DOHH2 (cell line): ENCODE measurements at regions not wholly inside any gene's neighbourhood (a gene's known extent, or its start where the extent isn't known, plus 50 kb on each side); places are given as distances from the start of the nearest gene placed in this dataset.

Experiments used
- H3F3A ChIP-seq: fragments of 200-600 bp; sonication (generic), shearing (Covaris generic); 2 replicates; pipeline ENCODE4 v1.6.0; 2016; ENCODE audit warnings: antibody characterized with exemption, mild to moderate bottlenecking; ENCODE audit not compliant: control insufficient read depth, insufficient read depth
- H3K27ac ChIP-seq: fragments of 200-600 bp; sonication (generic); 2 replicates; pipeline ENCODE4 v1.5.1; 2014; ENCODE audit warnings: low read depth, mild to moderate bottlenecking, low read length, moderate library complexity
- H3K27me3 ChIP-seq: fragments of 200-600 bp; sonication (generic); 2 replicates; pipeline ENCODE4 v1.6.1; 2014; ENCODE audit warnings: mild to moderate bottlenecking, low read length, mixed read lengths; ENCODE audit not compliant: control insufficient read depth
- H3K36me3 ChIP-seq: fragments of 200-600 bp; sonication (generic); 2 replicates; pipeline ENCODE4 v1.6.1; 2014; ENCODE audit warnings: mild to moderate bottlenecking, low read length, moderate library complexity, mixed read lengths; ENCODE audit not compliant: control insufficient read depth
- H3K4me1 ChIP-seq: fragments of 200-600 bp; sonication (generic); 2 replicates; pipeline ENCODE4 v1.6.1; 2014; ENCODE audit warnings: mild to moderate bottlenecking, low read length, mixed read lengths; ENCODE audit not compliant: control insufficient read depth
- H3K4me2 ChIP-seq: fragments of 200-600 bp; sonication (generic); 2 replicates; pipeline ENCODE4 v1.6.0; 2014; ENCODE audit warnings: mild to moderate bottlenecking, low read length, moderate library complexity
- H3K4me3 ChIP-seq: fragments of 200-600 bp; sonication (generic); 2 replicates; pipeline ENCODE4 v1.5.1; 2014; ENCODE audit warnings: mild to moderate bottlenecking, low read length, mixed read lengths
- H3K79me2 ChIP-seq: fragments of 200-600 bp; sonication (generic); 2 replicates; pipeline ENCODE4 v1.6.1; 2014; ENCODE audit warnings: mild to moderate bottlenecking, low read length, mixed read lengths; ENCODE audit not compliant: control insufficient read depth
- H3K9me2 ChIP-seq: fragments of 200-600 bp; sonication (generic); replicated peaks from 2 replicates; pipeline ENCODE4 v1.6.1; 2014; ENCODE audit warnings: mild to moderate bottlenecking, low read length, mixed read lengths; ENCODE audit not compliant: control insufficient read depth
- H3K9me3 ChIP-seq: fragments of 200-600 bp; sonication (generic); 2 replicates; pipeline ENCODE4 v1.6.1; 2014; ENCODE audit warnings: antibody characterized with exemption, low read length, mixed read lengths; ENCODE audit not compliant: control insufficient read depth, insufficient read depth
- H4K20me1 ChIP-seq: fragments of 200-600 bp; sonication (generic); 2 replicates; pipeline ENCODE4 v1.6.0; 2014; ENCODE audit warnings: low read depth, mild to moderate bottlenecking, antibody characterized with exemption, low read length, moderate library complexity; ENCODE audit not compliant: control insufficient read depth, insufficient read depth
- EZH2phosphoT487 ChIP-seq: fragments of 200-600 bp; sonication (generic); IDR thresholded peaks from 2 replicates; pipeline ENCODE4 v1.6.1; 2017; ENCODE audit warnings: borderline replicate concordance, mild to moderate bottlenecking, antibody characterized with exemption, low read length, moderate library complexity, mixed read lengths
- TF ChIP-seq, protein P1 (sequence below): fragments of 200-600 bp; sonication (generic); IDR thresholded peaks from one replicate; pipeline ENCODE4 v1.5.1; 2014; ENCODE audit warnings: antibody characterized with exemption, mild to moderate bottlenecking, low read depth, low read length; ENCODE audit not compliant: poor library complexity, severe bottlenecking

DNA sequence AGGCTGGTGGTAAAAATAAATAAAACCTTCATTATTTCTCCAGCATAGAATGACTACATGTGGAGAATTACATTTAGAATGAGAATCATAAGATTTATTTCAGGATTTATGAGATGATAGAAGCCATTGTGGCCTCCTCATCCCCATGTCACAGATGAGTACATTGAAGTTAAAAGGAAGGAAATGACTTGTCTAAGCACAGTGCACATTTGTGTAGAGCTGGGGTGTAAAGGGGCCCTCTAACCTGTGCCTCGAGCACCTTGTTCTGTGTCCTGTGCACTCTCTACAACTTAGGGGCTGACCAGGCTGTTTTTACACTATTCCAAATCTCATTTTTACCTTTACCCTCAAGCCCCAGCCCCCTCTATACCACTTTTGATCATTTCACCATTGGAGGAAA, 179.4 kb downstream of the RHOU start:
- H3K4me2 ChIP-seq: no peak overlapping the region
- no peaks in the 10 kb centered on the region for H3K9me3 ChIP-seq
- no peak overlapping the region for H3K4me3 ChIP-seq
- TF ChIP-seq, protein P1, sequence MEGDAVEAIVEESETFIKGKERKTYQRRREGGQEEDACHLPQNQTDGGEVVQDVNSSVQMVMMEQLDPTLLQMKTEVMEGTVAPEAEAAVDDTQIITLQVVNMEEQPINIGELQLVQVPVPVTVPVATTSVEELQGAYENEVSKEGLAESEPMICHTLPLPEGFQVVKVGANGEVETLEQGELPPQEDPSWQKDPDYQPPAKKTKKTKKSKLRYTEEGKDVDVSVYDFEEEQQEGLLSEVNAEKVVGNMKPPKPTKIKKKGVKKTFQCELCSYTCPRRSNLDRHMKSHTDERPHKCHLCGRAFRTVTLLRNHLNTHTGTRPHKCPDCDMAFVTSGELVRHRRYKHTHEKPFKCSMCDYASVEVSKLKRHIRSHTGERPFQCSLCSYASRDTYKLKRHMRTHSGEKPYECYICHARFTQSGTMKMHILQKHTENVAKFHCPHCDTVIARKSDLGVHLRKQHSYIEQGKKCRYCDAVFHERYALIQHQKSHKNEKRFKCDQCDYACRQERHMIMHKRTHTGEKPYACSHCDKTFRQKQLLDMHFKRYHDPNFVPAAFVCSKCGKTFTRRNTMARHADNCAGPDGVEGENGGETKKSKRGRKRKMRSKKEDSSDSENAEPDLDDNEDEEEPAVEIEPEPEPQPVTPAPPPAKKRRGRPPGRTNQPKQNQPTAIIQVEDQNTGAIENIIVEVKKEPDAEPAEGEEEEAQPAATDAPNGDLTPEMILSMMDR: no peak
- TF ChIP-seq EZH2phosphoT487: no peak
- no peaks in the 10 kb centered on the region for H3K36me3 ChIP-seq
- no peaks in the 10 kb centered on the region for H3K27me3 ChIP-seq
- H3F3A ChIP-seq: no peaks in the 10 kb centered on the region
- H3K4me1 ChIP-seq: no peaks in the 10 kb centered on the region
- H3K79me2 ChIP-seq: no peaks in the 10 kb centered on the region
- no peaks in the 10 kb centered on the region for H4K20me1 ChIP-seq
- H3K9me2 ChIP-seq: no peaks in the 10 kb centered on the region
- no peak overlapping the region for H3K27ac ChIP-seq

DNA sequence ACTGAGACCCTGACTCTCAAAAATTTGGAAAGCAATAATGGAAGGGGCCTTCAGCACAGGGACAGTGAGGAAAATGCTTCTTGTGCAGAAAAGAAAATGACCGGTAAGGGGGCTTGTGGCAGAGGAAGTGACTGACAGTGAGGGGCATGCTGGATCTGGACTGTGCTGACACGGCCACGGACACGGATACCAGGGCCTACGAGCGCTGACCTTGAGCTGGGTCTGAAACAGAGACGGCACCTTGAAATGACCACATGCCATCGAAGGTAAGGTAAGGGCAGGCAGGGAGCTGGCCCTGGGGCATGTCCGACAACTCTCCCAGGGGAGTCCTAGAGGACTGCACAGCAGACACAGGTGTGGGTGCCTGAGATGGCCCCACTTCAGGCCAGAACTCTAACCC, 182.1 kb downstream of the RHOU start:
- TF ChIP-seq, protein P1: no peak
- TF ChIP-seq EZH2phosphoT487: no peak
- no peaks in the 10 kb centered on the region for H3K9me3 ChIP-seq
- no peaks in the 10 kb centered on the region for H3K36me3 ChIP-seq
- H3K9me2 ChIP-seq: no peaks in the 10 kb centered on the region
- H3K4me1 ChIP-seq: no peaks in the 10 kb centered on the region
- H4K20me1 ChIP-seq: no peaks in the 10 kb centered on the region
- no peaks in the 10 kb centered on the region for H3K79me2 ChIP-seq
- H3K27me3 ChIP-seq: no peaks in the 10 kb centered on the region
- no peaks in the 10 kb centered on the region for H3F3A ChIP-seq
- no peak overlapping the region for H3K4me2 ChIP-seq
- H3K27ac ChIP-seq: no peak overlapping the region
- no peak overlapping the region for H3K4me3 ChIP-seq

GRCh38 chr1:228917755-228918154, 182.5 kb downstream of the RHOU start:
- no peaks in the 10 kb centered on the region for H4K20me1 ChIP-seq
- no peaks in the 10 kb centered on the region for H3F3A ChIP-seq
- H3K4me2 ChIP-seq: no peak overlapping the region
- no peaks in the 10 kb centered on the region for H3K9me3 ChIP-seq
- no peak for TF ChIP-seq EZH2phosphoT487
- TF ChIP-seq, protein P1: no peak
- no peaks in the 10 kb centered on the region for H3K27me3 ChIP-seq
- no peaks in the 10 kb centered on the region for H3K9me2 ChIP-seq
- no peaks in the 10 kb centered on the region for H3K79me2 ChIP-seq
- no peak overlapping the region for H3K27ac ChIP-seq
- no peaks in the 10 kb centered on the region for H3K36me3 ChIP-seq
- no peaks in the 10 kb centered on the region for H3K4me1 ChIP-seq
- H3K4me3 ChIP-seq: no peak overlapping the region

DNA sequence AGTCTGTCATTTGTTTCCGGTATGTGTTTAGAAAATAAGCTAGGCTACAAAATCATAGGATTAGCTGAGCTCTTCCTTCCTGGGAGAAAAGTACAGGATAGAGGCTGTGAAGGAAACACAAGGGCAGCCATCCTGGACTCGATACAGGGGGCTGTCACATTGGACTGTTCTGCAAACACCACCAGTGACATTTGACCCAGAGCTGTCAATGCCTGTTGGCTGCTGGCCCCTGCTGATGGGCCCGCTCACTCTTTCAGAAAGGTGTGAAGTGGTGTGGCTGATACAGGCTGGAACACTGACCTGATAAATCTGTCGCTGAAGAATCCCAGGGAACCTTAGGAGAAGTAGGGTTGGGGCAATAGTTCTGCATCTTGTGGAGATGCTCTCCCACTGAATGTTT, 183.1 kb downstream of the RHOU start:
- Histone ChIP-seq H3K9me2 (no peaks in the 10 kb centered on the region), H3K27me3 (no peaks in the 10 kb centered on the region), H3F3A (no peaks in the 10 kb centered on the region), H4K20me1 (no peaks in the 10 kb centered on the region), H3K4me3 (no peak overlapping the region), H3K27ac (no peak overlapping the region), H3K9me3 (no peaks in the 10 kb centered on the region), H3K36me3 (no peaks in the 10 kb centered on the region), H3K4me2 (no peak overlapping the region), H3K4me1 (no peaks in the 10 kb centered on the region), H3K79me2 (no peaks in the 10 kb centered on the region)
- TF ChIP-seq, protein P1: no peak
- TF ChIP-seq EZH2phosphoT487: no peak
